SK-N-SH treated with all-trans-retinoic acid at 6 μM for 48 hours (cell line): ENCODE measurements at regions not wholly inside any gene's neighbourhood (a gene's known extent, or its start where the extent isn't known, plus 50 kb on each side); places are given as distances from the start of the nearest gene placed in this dataset.

Source experiments
- ATAC-seq: fragments of 200-7000 bp; cut with Tn5 transposase; 3 replicates; pipeline ENCODE4 v1.9.1; 2020; ENCODE audit warnings: mild to moderate bottlenecking, moderate library complexity
- ARNTL ChIP-seq: fragments of 450-650 bp; formaldehyde crosslinking; IDR thresholded peaks from 2 replicates; pipeline ENCODE4 v1.5.0; 2020; ENCODE audit warnings: low read depth, mild to moderate bottlenecking, moderate library complexity, borderline replicate concordance
- BACH2 ChIP-seq: fragments of 250-450 bp; sonication (Bioruptor Pico); IDR thresholded peaks from 2 replicates; pipeline ENCODE4 v1.9.0; 2021; ENCODE audit warnings: mild to moderate bottlenecking, borderline replicate concordance
- CSDC2 ChIP-seq: fragments of 250-450 bp; sonication (Bioruptor Pico); IDR thresholded peaks from 2 replicates; pipeline ENCODE4 v1.5.0; 2020; ENCODE audit warnings: mild to moderate bottlenecking, moderate library complexity
- ESRRG ChIP-seq: fragments of 250-450 bp; sonication (Bioruptor Pico); IDR thresholded peaks from 2 replicates; pipeline ENCODE4 v1.6.1; 2021; ENCODE audit warnings: mild to moderate bottlenecking
- GLIS3 ChIP-seq: fragments of 250-450 bp; sonication (Bioruptor Pico); IDR thresholded peaks from 2 replicates; pipeline ENCODE4 v1.5.0; 2020; ENCODE audit warnings: mild to moderate bottlenecking, moderate library complexity
- ISL1 ChIP-seq: fragments of 250-450 bp; sonication (Bioruptor Pico); IDR thresholded peaks from 2 replicates; pipeline ENCODE4 v2.1.2; 2022; ENCODE audit warnings: mild to moderate bottlenecking, moderate library complexity
- OSR1 ChIP-seq: fragments of 250-450 bp; sonication (Bioruptor Pico); IDR thresholded peaks from 2 replicates; pipeline ENCODE4 v1.8.0; 2022; ENCODE audit warnings: moderate library complexity, mild to moderate bottlenecking, inconsistent platforms
- PPARA ChIP-seq: fragments of 250-450 bp; sonication (Bioruptor Pico); IDR thresholded peaks from 2 replicates; pipeline ENCODE4 v1.5.0; 2020; ENCODE audit warnings: mild to moderate bottlenecking, borderline replicate concordance
- RARB ChIP-seq: fragments of 250-450 bp; sonication (Bioruptor Pico); IDR thresholded peaks from 2 replicates; pipeline ENCODE4 v1.8.0; 2021; ENCODE audit warnings: mild to moderate bottlenecking, moderate library complexity
- SNAI2 ChIP-seq: fragments of 250-450 bp; sonication (Bioruptor Pico); IDR thresholded peaks from 2 replicates; pipeline ENCODE4 v1.5.0; 2020; ENCODE audit warnings: mild to moderate bottlenecking, moderate library complexity
- TCF4 ChIP-seq: fragments of 250-450 bp; sonication (Bioruptor Pico); IDR thresholded peaks from 2 replicates; pipeline ENCODE4 v1.8.0; 2021; ENCODE audit warnings: mild to moderate bottlenecking, moderate library complexity, borderline replicate concordance
- TOX ChIP-seq: fragments of 250-450 bp; sonication (Bioruptor Pico); IDR thresholded peaks from 2 replicates; pipeline ENCODE4 v1.8.0; 2021; ENCODE audit warnings: mild to moderate bottlenecking, moderate library complexity, borderline replicate concordance
- ZC3H10 ChIP-seq: fragments of 250-450 bp; sonication (Bioruptor Pico); IDR thresholded peaks from 2 replicates; pipeline ENCODE4 v1.5.1; 2021; ENCODE audit warnings: mild to moderate bottlenecking, moderate library complexity
- ZFP3 ChIP-seq: fragments of 250-450 bp; sonication (Bioruptor Pico); IDR thresholded peaks from 2 replicates; pipeline ENCODE4 v1.5.0; 2020; ENCODE audit warnings: mild to moderate bottlenecking, moderate library complexity
- ZFP30 ChIP-seq: fragments of 450-650 bp; formaldehyde crosslinking; IDR thresholded peaks from 2 replicates; pipeline ENCODE4 v1.5.0; 2022; ENCODE audit warnings: mild to moderate bottlenecking, moderate library complexity
- ZNF565 ChIP-seq: fragments of 450-650 bp; formaldehyde crosslinking; conservative IDR thresholded peaks from 2 replicates; pipeline ENCODE4 v1.5.0; 2020; ENCODE audit warnings: low read depth, mild to moderate bottlenecking, moderate library complexity
- ZNF70 ChIP-seq: fragments of 450-650 bp; formaldehyde crosslinking; IDR thresholded peaks from 2 replicates; pipeline ENCODE4 v1.5.0; 2020; ENCODE audit warnings: mild to moderate bottlenecking, moderate library complexity
- ZNF8 ChIP-seq: fragments of 450-650 bp; formaldehyde crosslinking; IDR thresholded peaks from 2 replicates; pipeline ENCODE4 v1.5.0; 2020; ENCODE audit warnings: mild to moderate bottlenecking, moderate library complexity
- TF ChIP-seq, protein P1 (sequence below): fragments of 250-450 bp; sonication (Bioruptor Pico); IDR thresholded peaks from 2 replicates; pipeline ENCODE4 v1.8.0; 2021; ENCODE audit warnings: low read depth, mild to moderate bottlenecking, moderate library complexity, borderline replicate concordance
- TF ChIP-seq, protein P2 (sequence below): fragments of 250-450 bp; sonication (Bioruptor Pico); IDR thresholded peaks from 2 replicates; pipeline ENCODE4 v1.5.0; 2020; ENCODE audit warnings: mild to moderate bottlenecking, moderate library complexity
- TF ChIP-seq, protein P3 (sequence below): fragments of 250-450 bp; sonication (Bioruptor Pico); IDR thresholded peaks from 2 replicates; pipeline ENCODE4 v1.5.1; 2021; ENCODE audit warnings: mild to moderate bottlenecking, moderate library complexity

DNA sequence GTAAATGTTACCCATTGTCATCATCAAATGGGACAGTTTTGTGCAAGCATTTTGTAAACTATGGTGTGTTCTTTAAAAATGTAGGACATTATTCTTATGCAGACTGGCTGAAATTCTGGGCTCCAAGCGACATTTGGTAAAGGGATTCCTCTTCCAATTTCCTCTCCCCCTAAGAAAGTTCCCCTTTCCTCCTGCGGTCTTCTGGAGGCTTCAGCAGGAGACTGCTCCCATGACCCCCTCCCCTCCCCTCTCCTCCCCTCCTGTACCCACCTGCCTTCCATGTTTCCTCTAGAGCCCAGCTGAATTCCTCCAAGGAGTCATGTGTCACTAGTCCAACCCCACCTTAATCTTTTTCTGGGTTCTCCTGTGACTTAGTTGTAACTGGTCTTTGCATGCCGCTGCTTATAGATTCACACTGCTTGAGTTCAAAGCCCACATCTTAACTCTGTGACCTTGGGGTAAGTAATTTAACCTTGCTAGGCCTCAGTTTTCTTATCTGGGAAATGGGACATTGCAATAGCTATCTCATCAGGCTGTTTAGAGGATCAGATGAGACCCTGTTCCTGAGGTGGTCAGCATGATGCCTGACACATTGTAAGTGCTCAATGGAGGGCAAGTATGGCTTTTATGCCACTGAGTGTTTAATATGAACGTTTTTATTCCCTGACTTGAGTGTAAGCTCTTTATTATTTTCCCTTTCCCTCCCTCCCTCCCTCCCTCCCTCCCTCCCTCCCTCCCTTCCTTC is 69.9 kb upstream of the WDR26 start:
- TF ChIP-seq GLIS3 (no peak), ESRRG (CRISPR knock-in tag) (no peak), RARB (CRISPR knock-in tag) (no peak), ZNF565 (CRISPR knock-in tag) (no peak), ZNF70 (no peak), ISL1 (CRISPR knock-in tag) (no peak), OSR1 (CRISPR knock-in tag) (no peak)
- ATAC-seq, result no peak

GRCh38 chr1:224505454-224506093 is 71.0 kb upstream of the WDR26 start:
- TF ChIP-seq ISL1 (CRISPR knock-in tag) (no peak), ESRRG (CRISPR knock-in tag) (no peak), ARNTL (CRISPR knock-in tag) (no peak), TOX (CRISPR knock-in tag) (no peak), BACH2 (CRISPR knock-in tag) (no peak), ZC3H10 (CRISPR knock-in tag) (no peak), TCF4 (CRISPR knock-in tag) (no peak), OSR1 (CRISPR knock-in tag) (no peak), PPARA (no peak), ZNF565 (CRISPR knock-in tag) (no peak), ZNF70 (no peak), SNAI2 (CRISPR knock-in tag) (no peak), ZFP30 (CRISPR knock-in tag) (no peak), CSDC2 (CRISPR knock-in tag) (no peak), ZFP3 (CRISPR knock-in tag) (no peak)
- TF ChIP-seq, protein P1, sequence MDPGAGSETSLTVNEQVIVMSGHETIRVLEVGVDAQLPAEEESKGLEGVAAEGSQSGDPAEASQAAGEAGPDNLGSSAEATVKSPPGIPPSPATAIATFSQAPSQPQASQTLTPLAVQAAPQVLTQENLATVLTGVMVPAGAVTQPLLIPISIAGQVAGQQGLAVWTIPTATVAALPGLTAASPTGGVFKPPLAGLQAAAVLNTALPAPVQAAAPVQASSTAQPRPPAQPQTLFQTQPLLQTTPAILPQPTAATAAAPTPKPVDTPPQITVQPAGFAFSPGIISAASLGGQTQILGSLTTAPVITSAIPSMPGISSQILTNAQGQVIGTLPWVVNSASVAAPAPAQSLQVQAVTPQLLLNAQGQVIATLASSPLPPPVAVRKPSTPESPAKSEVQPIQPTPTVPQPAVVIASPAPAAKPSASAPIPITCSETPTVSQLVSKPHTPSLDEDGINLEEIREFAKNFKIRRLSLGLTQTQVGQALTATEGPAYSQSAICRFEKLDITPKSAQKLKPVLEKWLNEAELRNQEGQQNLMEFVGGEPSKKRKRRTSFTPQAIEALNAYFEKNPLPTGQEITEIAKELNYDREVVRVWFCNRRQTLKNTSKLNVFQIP (CRISPR knock-in tag), result no peak
- TF ChIP-seq, protein P2, sequence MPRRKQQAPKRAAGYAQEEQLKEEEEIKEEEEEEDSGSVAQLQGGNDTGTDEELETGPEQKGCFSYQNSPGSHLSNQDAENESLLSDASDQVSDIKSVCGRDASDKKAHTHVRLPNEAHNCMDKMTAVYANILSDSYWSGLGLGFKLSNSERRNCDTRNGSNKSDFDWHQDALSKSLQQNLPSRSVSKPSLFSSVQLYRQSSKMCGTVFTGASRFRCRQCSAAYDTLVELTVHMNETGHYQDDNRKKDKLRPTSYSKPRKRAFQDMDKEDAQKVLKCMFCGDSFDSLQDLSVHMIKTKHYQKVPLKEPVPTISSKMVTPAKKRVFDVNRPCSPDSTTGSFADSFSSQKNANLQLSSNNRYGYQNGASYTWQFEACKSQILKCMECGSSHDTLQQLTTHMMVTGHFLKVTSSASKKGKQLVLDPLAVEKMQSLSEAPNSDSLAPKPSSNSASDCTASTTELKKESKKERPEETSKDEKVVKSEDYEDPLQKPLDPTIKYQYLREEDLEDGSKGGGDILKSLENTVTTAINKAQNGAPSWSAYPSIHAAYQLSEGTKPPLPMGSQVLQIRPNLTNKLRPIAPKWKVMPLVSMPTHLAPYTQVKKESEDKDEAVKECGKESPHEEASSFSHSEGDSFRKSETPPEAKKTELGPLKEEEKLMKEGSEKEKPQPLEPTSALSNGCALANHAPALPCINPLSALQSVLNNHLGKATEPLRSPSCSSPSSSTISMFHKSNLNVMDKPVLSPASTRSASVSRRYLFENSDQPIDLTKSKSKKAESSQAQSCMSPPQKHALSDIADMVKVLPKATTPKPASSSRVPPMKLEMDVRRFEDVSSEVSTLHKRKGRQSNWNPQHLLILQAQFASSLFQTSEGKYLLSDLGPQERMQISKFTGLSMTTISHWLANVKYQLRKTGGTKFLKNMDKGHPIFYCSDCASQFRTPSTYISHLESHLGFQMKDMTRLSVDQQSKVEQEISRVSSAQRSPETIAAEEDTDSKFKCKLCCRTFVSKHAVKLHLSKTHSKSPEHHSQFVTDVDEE (CRISPR knock-in tag), result no peak
- TF ChIP-seq, protein P3, sequence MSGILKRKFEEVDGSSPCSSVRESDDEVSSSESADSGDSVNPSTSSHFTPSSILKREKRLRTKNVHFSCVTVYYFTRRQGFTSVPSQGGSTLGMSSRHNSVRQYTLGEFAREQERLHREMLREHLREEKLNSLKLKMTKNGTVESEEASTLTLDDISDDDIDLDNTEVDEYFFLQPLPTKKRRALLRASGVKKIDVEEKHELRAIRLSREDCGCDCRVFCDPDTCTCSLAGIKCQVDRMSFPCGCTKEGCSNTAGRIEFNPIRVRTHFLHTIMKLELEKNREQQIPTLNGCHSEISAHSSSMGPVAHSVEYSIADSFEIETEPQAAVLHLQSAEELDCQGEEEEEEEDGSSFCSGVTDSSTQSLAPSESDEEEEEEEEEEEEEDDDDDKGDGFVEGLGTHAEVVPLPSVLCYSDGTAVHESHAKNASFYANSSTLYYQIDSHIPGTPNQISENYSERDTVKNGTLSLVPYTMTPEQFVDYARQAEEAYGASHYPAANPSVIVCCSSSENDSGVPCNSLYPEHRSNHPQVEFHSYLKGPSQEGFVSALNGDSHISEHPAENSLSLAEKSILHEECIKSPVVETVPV (CRISPR knock-in tag), result no peak
- no peak for ATAC-seq

DNA sequence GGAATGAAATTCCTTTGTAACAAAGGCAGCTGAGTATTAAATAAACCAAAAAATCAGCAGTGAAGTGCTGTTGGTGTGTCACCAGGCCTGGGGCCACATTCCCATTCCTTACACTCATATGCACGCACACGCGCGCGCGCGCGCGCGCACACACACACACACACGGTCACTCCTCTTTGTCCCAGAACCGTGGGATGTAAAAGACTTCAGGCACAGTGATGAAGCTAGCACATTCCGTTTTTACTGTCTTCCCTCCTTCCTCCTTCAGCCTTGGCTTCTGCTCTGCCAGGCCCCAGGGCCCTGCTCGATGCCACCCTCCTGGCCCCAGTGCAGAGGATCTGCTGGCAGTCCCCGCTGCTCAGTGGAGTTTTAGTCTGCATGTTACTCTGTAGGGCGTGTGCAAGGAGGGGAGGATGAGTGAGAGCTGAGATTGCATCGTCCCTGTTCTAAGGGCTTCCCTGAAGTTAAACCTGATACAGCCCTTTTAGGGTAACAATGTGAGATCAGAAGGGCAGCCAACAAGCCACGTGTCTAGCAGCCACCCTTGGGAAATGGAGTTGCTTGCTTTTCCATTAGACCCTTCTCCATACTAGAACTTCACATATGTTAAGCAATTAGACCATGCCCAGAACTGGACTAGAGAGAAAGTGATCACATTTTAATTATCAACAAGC is 71.7 kb upstream of the WDR26 start:
- no peak for ATAC-seq
- no peak for TF ChIP-seq ZFP30 (CRISPR knock-in tag)
- no peak for TF ChIP-seq ZNF70
- no peak for TF ChIP-seq CSDC2 (CRISPR knock-in tag)
- TF ChIP-seq, protein P3 (CRISPR knock-in tag), result no peak
- no peak for TF ChIP-seq TOX (CRISPR knock-in tag)
- no peak for TF ChIP-seq ZNF8 (CRISPR knock-in tag)
- TF ChIP-seq, all 23 proteins: peak for 0
